ENCODE measurements at regions not wholly inside any gene's neighbourhood (a gene's known extent, or its start where the extent isn't known, plus 50 kb on each side); places are given as distances from the start of the nearest gene placed in this dataset.

GRCh38 chr6:8539453-8539852 lies 104.1 kb upstream of the SLC35B3 start:
- TF ChIP-seq TCF12 (IDR thresholded peaks at IDR 0.05; ENCODE audit: low read depth) (no peak), RAD21 (IDR thresholded peaks at IDR 0.05; ENCODE audit: low read depth) (peak; percentile 19; the same call in 1 of the 2 replicates)

- no peak for TF ChIP-seq FOXM1 (IDR thresholded peaks at IDR 0.05; ENCODE audit: borderline replicate concordance, low read depth)
- TF ChIP-seq EP300 (IDR thresholded peaks at IDR 0.05; ENCODE audit: borderline replicate concordance): no peak
- TF ChIP-seq USF1 (IDR thresholded peaks at IDR 0.05): no peak
- TF ChIP-seq CEBPB (IDR thresholded peaks at IDR 0.05): no peak
- TF ChIP-seq NFIC (IDR thresholded peaks at IDR 0.05): no peak
- TF ChIP-seq MAX (IDR thresholded peaks at IDR 0.05): no peak
- TF ChIP-seq YY1 (IDR thresholded peaks at IDR 0.05; ENCODE audit: low read depth): no peak
- no peak for TF ChIP-seq ZBTB7A (IDR thresholded peaks at IDR 0.05; ENCODE audit: low read depth)
- no peak for TF ChIP-seq RAD21 (IDR thresholded peaks at IDR 0.05; ENCODE audit: low read depth)
- TF ChIP-seq TCF12 (IDR thresholded peaks at IDR 0.05; ENCODE audit: low read depth): no peak
- TF ChIP-seq TEAD4 (IDR thresholded peaks at IDR 0.05): no peak
- TF ChIP-seq EGR1 (IDR thresholded peaks at IDR 0.05): no peak
- no peak for TF ChIP-seq REST (IDR thresholded peaks at IDR 0.05; ENCODE audit: low read depth)
- TF ChIP-seq TAF1 (IDR thresholded peaks at IDR 0.05; ENCODE audit: low read depth): no peak
Measured at GRCh38 chr6:8536122-8536521, 100.8 kb upstream of the SLC35B3 start.

- no peak for TF ChIP-seq USF1 (IDR thresholded peaks at IDR 0.05)
- no peak for TF ChIP-seq ZBTB7A (IDR thresholded peaks at IDR 0.05; ENCODE audit: low read depth)
- TF ChIP-seq EP300 (IDR thresholded peaks at IDR 0.05; ENCODE audit: borderline replicate concordance): no peak
- TF ChIP-seq TCF12 (IDR thresholded peaks at IDR 0.05; ENCODE audit: low read depth): no peak
- no peak for TF ChIP-seq NFIC (IDR thresholded peaks at IDR 0.05)
- no peak for TF ChIP-seq CREB1 (IDR thresholded peaks at IDR 0.05; ENCODE audit: low read depth)
- TF ChIP-seq YY1 (IDR thresholded peaks at IDR 0.05; ENCODE audit: low read depth): no peak
- no peak for TF ChIP-seq RAD21 (IDR thresholded peaks at IDR 0.05; ENCODE audit: low read depth)
- no peak for TF ChIP-seq TEAD4 (IDR thresholded peaks at IDR 0.05)
- no peak for TF ChIP-seq FOXM1 (IDR thresholded peaks at IDR 0.05; ENCODE audit: borderline replicate concordance, low read depth)
- TF ChIP-seq REST (IDR thresholded peaks at IDR 0.05; ENCODE audit: low read depth): no peak
- TF ChIP-seq MAX (IDR thresholded peaks at IDR 0.05): no peak
Measured at GRCh38 chr6:8535519-8535918, 100.2 kb upstream of the SLC35B3 start.

- TF ChIP-seq TAF1 (IDR thresholded peaks at IDR 0.05; ENCODE audit: low read depth): no peak
- no peak for TF ChIP-seq USF1 (IDR thresholded peaks at IDR 0.05)
- no peak for TF ChIP-seq CREB1 (IDR thresholded peaks at IDR 0.05; ENCODE audit: low read depth)
- TF ChIP-seq FOXM1 (IDR thresholded peaks at IDR 0.05; ENCODE audit: borderline replicate concordance, low read depth): no peak
- no peak for TF ChIP-seq REST (IDR thresholded peaks at IDR 0.05; ENCODE audit: low read depth)
- TF ChIP-seq YY1 (IDR thresholded peaks at IDR 0.05; ENCODE audit: low read depth): no peak
- TF ChIP-seq EP300 (IDR thresholded peaks at IDR 0.05; ENCODE audit: borderline replicate concordance): no peak
- no peak for TF ChIP-seq EGR1 (IDR thresholded peaks at IDR 0.05)
- TF ChIP-seq MAX (IDR thresholded peaks at IDR 0.05): no peak
- TF ChIP-seq ZBTB7A (IDR thresholded peaks at IDR 0.05; ENCODE audit: low read depth): no peak
- TF ChIP-seq TCF12 (IDR thresholded peaks at IDR 0.05; ENCODE audit: low read depth): no peak
- no peak for TF ChIP-seq CEBPB (IDR thresholded peaks at IDR 0.05)
- TF ChIP-seq TEAD4 (IDR thresholded peaks at IDR 0.05): no peak
- TF ChIP-seq RAD21 (IDR thresholded peaks at IDR 0.05; ENCODE audit: low read depth): no peak
- TF ChIP-seq NFIC (IDR thresholded peaks at IDR 0.05): no peak
Measured at GRCh38 chr6:8530785-8531435, 95.6 kb upstream of the SLC35B3 start.

All from Ishikawa (cell line).